Smooth muscle cell (in vitro differentiated cells): ENCODE measurements at regions not wholly inside any gene's neighbourhood (a gene's known extent, or its start where the extent isn't known, plus 50 kb on each side); places are given as distances from the start of the nearest gene placed in this dataset.

ENCODE experiments used
- DNase-seq: peaks from one replicate; lab custom pipeline; 2025; ENCODE audit not compliant: unreplicated experiment; lab: John Stamatoyannopoulos, UW
- H2AFZ ChIP-seq: fragments of 200-600 bp; sonication (generic); 2 replicates; pipeline ENCODE4 v1.6.0; 2016; ENCODE audit warnings: antibody characterized with exemption, low read depth, mild to moderate bottlenecking
- H3F3A ChIP-seq: fragments of 200-600 bp; sonication (generic); 2 replicates; pipeline ENCODE4 v1.6.0; 2017; ENCODE audit warnings: antibody characterized with exemption, low read depth
- H3K27ac ChIP-seq: fragments of 200-600 bp; sonication (generic); 2 replicates; pipeline ENCODE4 v1.5.1; 2016; ENCODE audit warnings: low read depth, mild to moderate bottlenecking
- H3K27me3 ChIP-seq: fragments of 200-600 bp; sonication (generic); 2 replicates; pipeline ENCODE4 v1.6.1; 2016; ENCODE audit warnings: low read depth, mild to moderate bottlenecking
- H3K36me3 ChIP-seq: fragments of 200-600 bp; sonication (generic); 2 replicates; pipeline ENCODE4 v1.5.1; 2016; ENCODE audit warnings: low read depth
- H3K4me1 ChIP-seq: fragments of 200-600 bp; sonication (generic); 2 replicates; pipeline ENCODE4 v1.5.1; 2016; ENCODE audit warnings: low read depth
- H3K4me2 ChIP-seq: fragments of 200-600 bp; sonication (generic); 2 replicates; pipeline ENCODE4 v1.6.0; 2016; ENCODE audit warnings: mild to moderate bottlenecking
- H3K4me3 ChIP-seq: fragments of 200-600 bp; sonication (generic); 2 replicates; pipeline ENCODE4 v1.5.1; 2016; ENCODE audit warnings: mild to moderate bottlenecking
- H3K79me2 ChIP-seq: fragments of 200-600 bp; sonication (generic); 2 replicates; pipeline ENCODE4 v1.6.0; 2016; ENCODE audit warnings: low read depth, mild to moderate bottlenecking
- H3K9ac ChIP-seq: fragments of 200-600 bp; sonication (generic); 2 replicates; pipeline ENCODE4 v1.6.0; 2016; ENCODE audit warnings: low read depth
- H3K9me3 ChIP-seq: fragments of 200-600 bp; sonication (generic); replicated peaks from 2 replicates; pipeline ENCODE4 v1.5.1; 2016; ENCODE audit warnings: low read depth
- H4K20me1 ChIP-seq: fragments of 200-600 bp; sonication (generic); 2 replicates; pipeline ENCODE4 v1.6.0; 2016; ENCODE audit warnings: low read depth
- CTCF ChIP-seq: fragments of 200-600 bp; sonication (generic); IDR thresholded peaks from 2 replicates; pipeline ENCODE4 v1.5.1; 2017; ENCODE audit warnings: borderline replicate concordance, mild to moderate bottlenecking, antibody characterized with exemption; ENCODE audit not compliant: insufficient read depth, poor library complexity, severe bottlenecking
- WGBS: methylation state at CpG from one replicate; pipeline ENCODE4 v1.1.7; 2016; ENCODE audit warnings: low lambda C conversion rate; 5-methylcytosine and 5-hydroxymethylcytosine counted together

GRCh38 chr5:165757791-165758190 lies 2252.4 kb downstream of the MAT2B start:
- Histone ChIP-seq H2AFZ (no peak overlapping the region), H3K4me3 (no peak overlapping the region), H3K9me3 (no peaks in the 10 kb centered on the region), H3K9ac (no peak overlapping the region), H3K27ac (no peak overlapping the region), H3F3A (no peaks in the 10 kb centered on the region), H3K4me1 (no peaks in the 10 kb centered on the region), H3K79me2 (no peaks in the 10 kb centered on the region), H4K20me1 (no peaks in the 10 kb centered on the region), H3K36me3 (no peaks in the 10 kb centered on the region), H3K4me2 (no peak overlapping the region), H3K27me3 (no peaks in the 10 kb centered on the region)
- DNase-seq: no peak
- no peak for TF ChIP-seq CTCF
- WGBS: 55% methylated on average over 4 of the region's 4 CpGs

GRCh38 chr5:165775111-165775510 lies 2269.7 kb downstream of the MAT2B start:
- WGBS: 88% methylated on average over 2 of the region's 2 CpGs
- H3F3A ChIP-seq: no peaks in the 10 kb centered on the region
- no peak for TF ChIP-seq CTCF

GRCh38 chr5:165779505-165779904 lies 2274.1 kb downstream of the MAT2B start:
- Histone ChIP-seq H3K9me3 (no peaks in the 10 kb centered on the region), H4K20me1 (no peaks in the 10 kb centered on the region), H3K4me3 (no peak overlapping the region), H3K9ac (no peak overlapping the region), H2AFZ (no peak overlapping the region), H3K36me3 (no peaks in the 10 kb centered on the region), H3K79me2 (no peaks in the 10 kb centered on the region), H3K27me3 (no peaks in the 10 kb centered on the region), H3K4me2 (no peak overlapping the region), H3K27ac (no peak overlapping the region), H3F3A (no peaks in the 10 kb centered on the region), H3K4me1 (no peaks in the 10 kb centered on the region)
- no peak for TF ChIP-seq CTCF
- no peak for DNase-seq
- WGBS: 73% methylated on average over 1 of the region's 1 CpG

More at GRCh38 chr5:165775111-165775510, 2269.7 kb downstream of the MAT2B start:
- H2AFZ ChIP-seq: no peak overlapping the region
- no peak for DNase-seq
- no peak overlapping the region for H3K4me2 ChIP-seq
- H3K27me3 ChIP-seq: no peaks in the 10 kb centered on the region
- no peaks in the 10 kb centered on the region for H4K20me1 ChIP-seq
- H3K4me1 ChIP-seq: no peaks in the 10 kb centered on the region
- H3K27ac ChIP-seq: no peak overlapping the region
- no peak overlapping the region for H3K4me3 ChIP-seq
- H3K9ac ChIP-seq: no peak overlapping the region
- H3K9me3 ChIP-seq: no peaks in the 10 kb centered on the region
- H3K79me2 ChIP-seq: no peaks in the 10 kb centered on the region
- H3K36me3 ChIP-seq: no peaks in the 10 kb centered on the region

GRCh38 chr5:165780901-165781300 lies 2275.5 kb downstream of the MAT2B start:
- no peak overlapping the region for H2AFZ ChIP-seq
- WGBS: 94% methylated on average over 5 of the region's 5 CpGs
- no peak overlapping the region for H3K4me3 ChIP-seq
- H3K4me1 ChIP-seq: no peaks in the 10 kb centered on the region
- H3K9me3 ChIP-seq: no peaks in the 10 kb centered on the region
- no peak overlapping the region for H3K4me2 ChIP-seq
- no peaks in the 10 kb centered on the region for H3F3A ChIP-seq
- no peaks in the 10 kb centered on the region for H3K36me3 ChIP-seq
- no peak for TF ChIP-seq CTCF
- no peak overlapping the region for H3K9ac ChIP-seq
- H4K20me1 ChIP-seq: no peaks in the 10 kb centered on the region
- H3K79me2 ChIP-seq: no peaks in the 10 kb centered on the region
- no peak for DNase-seq
- H3K27ac ChIP-seq: no peak overlapping the region
- no peaks in the 10 kb centered on the region for H3K27me3 ChIP-seq
